Colonic mucosa (tissue), 4 donors: ENCODE measurements at regions not wholly inside any gene's neighbourhood (a gene's known extent, or its start where the extent isn't known, plus 50 kb on each side); places are given as distances from the start of the nearest gene placed in this dataset.

Experiments used
- DNase-seq: peaks from one replicate; pipeline ENCODE4 v3.0.0-alpha.2; 2020
- H3K27ac ChIP-seq: fragments of 200-600 bp; one replicate; pipeline ENCODE4 v1.8.0; 2021
- H3K27me3 ChIP-seq: fragments of 200-600 bp; one replicate; pipeline ENCODE4 v1.8.0; 2021
- H3K36me3 ChIP-seq: fragments of 200-600 bp; one replicate; pipeline ENCODE4 v1.8.0; 2021
- H3K4me1 ChIP-seq: fragments of 200-600 bp; one replicate; pipeline ENCODE4 v1.8.0; 2021; ENCODE audit warnings: mild to moderate bottlenecking
- H3K4me3 ChIP-seq: fragments of 200-600 bp; one replicate; pipeline ENCODE4 v1.8.0; 2021
- H3K9ac ChIP-seq, 2 donors: one replicate each; pipeline ENCODE4 v1.7.0; 2013; ENCODE audit warnings: control low read depth in 2 of 2, low read depth in 2 of 2, low read length in 2 of 2
- H3K9me3 ChIP-seq: fragments of 200-600 bp; one replicate; pipeline ENCODE4 v1.8.0; 2021
- CTCF ChIP-seq: fragments of 200-600 bp; IDR thresholded peaks from one replicate; pipeline ENCODE4 v1.8.0; 2022; ENCODE audit warnings: antibody characterized with exemption, mild to moderate bottlenecking
- intact Hi-C: fragments of 100-400 bp; cut with DNase I; formaldehyde crosslinking; loops from one replicate; pipeline ENCODE4 v1.14.1; 2022
- donor health status: healthy.
- donor health status: DM: no; HTN: no; CAD: no.
- donor health status: DM: no; HTN: no; CAD: no.

GRCh38 chr12:125254856-125255255 is 189.6 kb downstream of the AACS start:
- no peaks in the 10 kb centered on the region for H3K27me3 ChIP-seq

GRCh38 chr12:125255935-125256633 is 190.8 kb downstream of the AACS start:
- intact Hi-C loops, result no loop called here
- Histone ChIP-seq H3K27ac (no peak overlapping the region), H3K9me3 (no peaks in the 10 kb centered on the region), H3K4me3 (no peak overlapping the region), H3K36me3 (no peaks in the 10 kb centered on the region), H3K27me3 (no peaks in the 10 kb centered on the region), H3K4me1 (no peaks in the 10 kb centered on the region), H3K9ac (no peak overlapping the region)
- no peak for TF ChIP-seq CTCF
- DNase-seq, result no peak

More at GRCh38 chr12:125254856-125255255, 189.6 kb downstream of the AACS start:
- no peak for TF ChIP-seq CTCF
- no peak overlapping the region for H3K9ac ChIP-seq
- H3K4me3 ChIP-seq, result no peak overlapping the region
- no peak overlapping the region for H3K27ac ChIP-seq
- no peaks in the 10 kb centered on the region for H3K9me3 ChIP-seq
- no peaks in the 10 kb centered on the region for H3K4me1 ChIP-seq
- intact Hi-C loops, result no loop called here
- no peaks in the 10 kb centered on the region for H3K36me3 ChIP-seq
- no peak for DNase-seq

- DNase-seq, result no peak
- Histone ChIP-seq H3K27me3 (no peaks in the 10 kb centered on the region), H3K27ac (no peak overlapping the region), H3K4me1 (no peaks in the 10 kb centered on the region), H3K9ac (no peak overlapping the region), H3K36me3 (no peaks in the 10 kb centered on the region), H3K4me3 (no peak overlapping the region), H3K9me3 (no peaks in the 10 kb centered on the region)
- intact Hi-C loops, result no loop called here
- no peak for TF ChIP-seq CTCF
Measured at GRCh38 chr12:125256634-125256936, 191.3 kb downstream of the AACS start.

- Histone ChIP-seq H3K4me3 (no peak overlapping the region), H3K9me3 (no peaks in the 10 kb centered on the region)
Measured at GRCh38 chr12:125259178-125259867, 194.1 kb downstream of the AACS start.

GRCh38 chr12:125262851-125263250 is 197.6 kb downstream of the AACS start:
- no peak for TF ChIP-seq CTCF
- no peak for DNase-seq
- intact Hi-C loops, result no loop called here

More at GRCh38 chr12:125259178-125259867, 194.1 kb downstream of the AACS start:
- Histone ChIP-seq H3K4me1 (no peaks in the 10 kb centered on the region), H3K36me3 (no peaks in the 10 kb centered on the region), H3K27me3 (no peaks in the 10 kb centered on the region), H3K27ac (no peak overlapping the region), H3K9ac (no peak overlapping the region)
- intact Hi-C loops, result no loop called here
- no peak for TF ChIP-seq CTCF
- no peak for DNase-seq

More at GRCh38 chr12:125262851-125263250, 197.6 kb downstream of the AACS start:
- Histone ChIP-seq H3K9ac (no peak overlapping the region), H3K27me3 (no peaks in the 10 kb centered on the region), H3K4me3 (no peak overlapping the region), H3K4me1 (no peaks in the 10 kb centered on the region), H3K9me3 (no peaks in the 10 kb centered on the region), H3K36me3 (no peaks in the 10 kb centered on the region), H3K27ac (no peak overlapping the region)
